ENCODE measurements at regions not wholly inside any gene's neighbourhood (a gene's known extent, or its start where the extent isn't known, plus 50 kb on each side); places are given as distances from the start of the nearest gene placed in this dataset.

DNA sequence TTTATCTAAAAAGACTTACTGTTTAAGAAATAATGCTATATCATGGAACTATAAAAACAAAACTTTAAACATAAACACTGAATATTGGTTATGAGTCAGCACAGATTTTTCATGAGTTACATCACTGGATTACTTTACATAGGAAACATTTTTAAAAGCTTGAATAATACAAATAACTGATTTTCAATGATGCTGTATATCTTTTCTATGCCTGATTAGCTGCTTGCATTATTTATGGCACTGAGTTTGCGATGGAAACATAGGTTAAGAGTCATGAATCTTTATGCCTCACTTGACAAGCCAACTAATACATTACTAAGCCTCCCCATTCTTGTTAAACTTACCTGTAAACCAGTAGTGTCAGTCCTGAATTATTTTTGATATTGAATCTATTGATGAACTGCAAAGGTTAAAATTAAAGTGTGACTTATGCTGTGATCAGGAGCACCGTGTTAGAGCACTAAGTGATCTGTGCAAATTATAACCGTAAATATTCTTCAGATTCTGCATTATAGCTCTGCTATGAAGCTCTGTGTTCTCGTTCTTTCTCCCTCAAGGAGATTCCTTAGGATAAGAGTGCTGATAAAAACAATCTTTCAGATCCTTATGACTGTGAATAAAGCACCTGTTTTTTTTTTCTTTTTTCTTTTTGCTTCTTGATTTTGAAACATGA lies 437.3 kb upstream of the BCHE start:
- TF ChIP-seq, protein P1, sequence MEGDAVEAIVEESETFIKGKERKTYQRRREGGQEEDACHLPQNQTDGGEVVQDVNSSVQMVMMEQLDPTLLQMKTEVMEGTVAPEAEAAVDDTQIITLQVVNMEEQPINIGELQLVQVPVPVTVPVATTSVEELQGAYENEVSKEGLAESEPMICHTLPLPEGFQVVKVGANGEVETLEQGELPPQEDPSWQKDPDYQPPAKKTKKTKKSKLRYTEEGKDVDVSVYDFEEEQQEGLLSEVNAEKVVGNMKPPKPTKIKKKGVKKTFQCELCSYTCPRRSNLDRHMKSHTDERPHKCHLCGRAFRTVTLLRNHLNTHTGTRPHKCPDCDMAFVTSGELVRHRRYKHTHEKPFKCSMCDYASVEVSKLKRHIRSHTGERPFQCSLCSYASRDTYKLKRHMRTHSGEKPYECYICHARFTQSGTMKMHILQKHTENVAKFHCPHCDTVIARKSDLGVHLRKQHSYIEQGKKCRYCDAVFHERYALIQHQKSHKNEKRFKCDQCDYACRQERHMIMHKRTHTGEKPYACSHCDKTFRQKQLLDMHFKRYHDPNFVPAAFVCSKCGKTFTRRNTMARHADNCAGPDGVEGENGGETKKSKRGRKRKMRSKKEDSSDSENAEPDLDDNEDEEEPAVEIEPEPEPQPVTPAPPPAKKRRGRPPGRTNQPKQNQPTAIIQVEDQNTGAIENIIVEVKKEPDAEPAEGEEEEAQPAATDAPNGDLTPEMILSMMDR (conservative IDR thresholded peaks at IDR 0.05), result no peak
- no peak for TF ChIP-seq ZFX (IDR thresholded peaks at IDR 0.05)

All from C4-2B (cell line).